ENCODE measurements at regions not wholly inside any gene's neighbourhood (a gene's known extent, or its start where the extent isn't known, plus 50 kb on each side); places are given as distances from the start of the nearest gene placed in this dataset.

DNA sequence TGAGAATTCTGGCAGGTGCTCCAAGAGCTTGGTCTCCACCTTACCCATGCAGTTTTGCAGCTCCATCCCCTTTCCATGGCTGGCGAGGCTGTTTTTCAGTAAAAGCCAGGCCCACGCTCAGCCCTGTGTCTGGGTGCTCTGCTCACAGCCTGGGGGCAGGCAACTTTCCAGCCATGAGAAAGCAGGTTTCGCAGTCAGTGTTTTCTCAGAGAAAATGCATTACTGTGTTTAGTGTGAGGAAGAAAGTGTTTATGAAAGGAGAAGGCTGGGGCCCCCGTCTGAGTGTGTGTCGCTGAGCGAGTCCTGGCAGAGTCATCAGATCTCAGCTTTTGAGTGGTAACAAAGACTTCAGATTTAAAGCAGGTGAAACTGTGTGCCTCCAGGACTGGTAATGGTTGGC lies 248.1 kb downstream of the IRX1 start:
- Histone ChIP-seq H3K27ac (ENCODE audit: low read depth, low read length) (no peak overlapping the region), H2AFZ (ENCODE audit: low read length, unreplicated experiment) (no peak overlapping the region), H3K4me3 (ENCODE audit: low read depth, low read length) (no peak overlapping the region), H3K27me3 (ENCODE audit: insufficient read depth, low read length) (no peaks in the 10 kb centered on the region), H3K79me2 (ENCODE audit: control insufficient read depth, insufficient read depth, low read length, unreplicated experiment) (no peaks in the 10 kb centered on the region), H3K4me1 (ENCODE audit: control insufficient read depth, insufficient read depth, low read length, unreplicated experiment) (no peaks in the 10 kb centered on the region), H3K36me3 (ENCODE audit: insufficient read depth, low read length) (no peaks in the 10 kb centered on the region)

DNA sequence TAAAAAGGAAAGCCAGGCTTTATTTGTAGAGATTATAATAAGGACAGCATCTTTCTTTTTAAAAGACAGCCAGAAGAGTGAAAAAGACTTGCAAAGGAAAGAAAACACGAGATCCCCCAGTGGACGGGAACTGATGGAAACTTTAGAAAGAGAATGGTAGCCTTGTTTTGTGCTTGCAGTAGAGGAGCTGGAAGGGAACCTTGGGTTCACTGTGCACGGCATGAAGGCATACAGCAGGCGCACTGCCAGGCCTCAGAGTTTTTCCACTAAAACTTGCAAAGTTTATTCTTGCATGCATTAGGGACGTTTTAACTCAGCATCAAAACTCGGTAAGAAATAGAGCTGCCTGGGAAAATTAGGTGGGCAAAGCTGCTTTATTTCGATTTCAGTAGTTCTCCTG lies 248.6 kb downstream of the IRX1 start:
- H2AFZ ChIP-seq (ENCODE audit: low read length, unreplicated experiment) = no peak overlapping the region

DNA sequence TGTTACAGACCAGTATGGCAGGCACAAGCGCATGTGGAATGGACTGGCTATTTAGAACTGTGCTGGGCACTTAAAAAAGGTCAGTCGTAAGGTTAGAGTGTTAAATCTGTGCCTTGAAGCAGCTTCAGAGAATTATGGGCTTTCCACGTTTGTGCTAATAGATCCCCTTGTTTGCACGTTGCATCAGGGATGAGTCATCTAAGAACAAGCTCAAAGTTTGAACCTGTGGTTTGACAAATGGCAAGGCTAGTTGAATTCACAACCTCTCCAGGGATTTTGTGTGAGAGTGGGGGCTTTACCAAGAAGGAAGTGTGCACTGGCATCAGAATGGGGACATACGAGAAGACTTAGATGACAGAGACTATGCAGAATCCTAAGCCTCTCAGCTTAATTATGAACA lies 249.6 kb downstream of the IRX1 start:
- H3K36me3 ChIP-seq (ENCODE audit: insufficient read depth, low read length) = no peaks in the 10 kb centered on the region
- H3K4me1 ChIP-seq (ENCODE audit: control insufficient read depth, insufficient read depth, low read length, unreplicated experiment) = no peaks in the 10 kb centered on the region
- no peak overlapping the region for H3K4me3 ChIP-seq (ENCODE audit: low read depth, low read length)
- H3K79me2 ChIP-seq (ENCODE audit: control insufficient read depth, insufficient read depth, low read length, unreplicated experiment) = no peaks in the 10 kb centered on the region
- H3K27ac ChIP-seq (ENCODE audit: low read depth, low read length) = no peak overlapping the region
- H3K27me3 ChIP-seq (ENCODE audit: insufficient read depth, low read length) = no peaks in the 10 kb centered on the region
- H2AFZ ChIP-seq (ENCODE audit: low read length, unreplicated experiment) = no peak overlapping the region

More for the DNA sequence above, 248.6 kb downstream of the IRX1 start:
- no peaks in the 10 kb centered on the region for H3K27me3 ChIP-seq (ENCODE audit: insufficient read depth, low read length)
- H3K36me3 ChIP-seq (ENCODE audit: insufficient read depth, low read length) = no peaks in the 10 kb centered on the region
- H3K4me3 ChIP-seq (ENCODE audit: low read depth, low read length) = no peak overlapping the region
- no peak overlapping the region for H3K27ac ChIP-seq (ENCODE audit: low read depth, low read length)
- no peaks in the 10 kb centered on the region for H3K79me2 ChIP-seq (ENCODE audit: control insufficient read depth, insufficient read depth, low read length, unreplicated experiment)
- no peaks in the 10 kb centered on the region for H3K4me1 ChIP-seq (ENCODE audit: control insufficient read depth, insufficient read depth, low read length, unreplicated experiment)

DNA sequence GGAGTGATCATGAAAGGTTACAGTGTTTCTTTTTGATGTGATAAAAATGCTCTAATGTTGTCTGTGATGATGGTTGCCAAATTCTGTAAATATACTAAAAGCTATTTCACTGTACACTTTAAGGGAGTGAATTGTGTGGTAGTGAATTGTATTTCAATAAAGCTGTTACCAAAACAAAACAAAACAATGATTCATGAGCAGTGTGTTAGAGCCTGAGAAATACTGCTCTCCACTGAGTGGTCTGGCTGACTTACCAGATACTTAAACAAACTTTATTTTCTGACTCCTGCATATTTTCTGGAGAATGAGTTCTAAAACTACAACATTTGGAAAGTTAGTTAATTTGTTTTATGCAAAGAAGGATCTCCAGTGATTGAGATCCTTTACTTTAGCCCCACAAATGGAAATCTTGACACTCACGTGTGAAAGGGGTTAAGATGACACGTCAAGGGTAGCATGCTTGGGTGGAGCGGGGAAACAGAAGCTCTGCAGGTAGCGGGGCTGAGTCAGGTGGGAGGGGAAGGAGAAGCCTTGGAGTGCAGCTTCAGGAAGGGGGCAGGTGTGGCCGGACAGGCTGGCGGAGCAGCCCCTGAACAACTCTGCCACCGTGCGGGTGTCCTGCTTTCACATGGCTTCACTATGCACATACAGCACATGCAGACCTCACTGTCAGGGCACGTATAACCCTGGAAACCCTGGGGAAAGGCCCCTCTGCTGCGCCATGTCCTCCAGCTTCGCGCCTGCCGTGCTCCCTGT lies 256.7 kb downstream of the IRX1 start:
- Histone ChIP-seq H3K27ac (ENCODE audit: low read depth, low read length) (no peak overlapping the region), H3K36me3 (ENCODE audit: insufficient read depth, low read length) (no peaks in the 10 kb centered on the region)

DNA sequence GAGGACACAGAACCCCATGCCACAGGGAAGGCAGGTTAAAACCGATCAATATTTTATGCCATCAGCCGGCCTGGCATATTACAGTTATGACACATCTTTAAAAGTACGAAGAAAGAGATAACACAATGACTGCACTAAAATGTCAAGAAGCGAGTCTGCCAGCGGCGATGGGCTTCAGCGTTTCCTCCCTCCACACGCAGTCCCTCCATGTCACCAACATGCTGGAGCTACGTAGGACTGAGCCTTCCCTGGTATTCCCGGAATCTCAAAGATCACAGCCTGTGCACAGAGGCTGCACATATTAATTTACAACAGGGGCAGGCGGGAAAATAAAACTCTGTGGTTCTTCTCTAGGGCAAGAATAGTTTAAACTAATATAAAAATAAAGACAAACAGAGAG lies 257.7 kb downstream of the IRX1 start:
- H3K27ac ChIP-seq (ENCODE audit: low read depth, low read length) = no peak overlapping the region
- no peaks in the 10 kb centered on the region for H3K79me2 ChIP-seq (ENCODE audit: control insufficient read depth, insufficient read depth, low read length, unreplicated experiment)
- no peaks in the 10 kb centered on the region for H3K4me1 ChIP-seq (ENCODE audit: control insufficient read depth, insufficient read depth, low read length, unreplicated experiment)
- H3K27me3 ChIP-seq (ENCODE audit: insufficient read depth, low read length) = no peaks in the 10 kb centered on the region
- H2AFZ ChIP-seq (ENCODE audit: low read length, unreplicated experiment) = no peak overlapping the region
- no peaks in the 10 kb centered on the region for H3K36me3 ChIP-seq (ENCODE audit: insufficient read depth, low read length)
- H3K4me3 ChIP-seq (ENCODE audit: low read depth, low read length) = no peak overlapping the region

More for the DNA sequence above, 256.7 kb downstream of the IRX1 start:
- Histone ChIP-seq H3K27me3 (ENCODE audit: insufficient read depth, low read length) (no peaks in the 10 kb centered on the region), H2AFZ (ENCODE audit: low read length, unreplicated experiment) (no peak overlapping the region), H3K4me3 (ENCODE audit: low read depth, low read length) (no peak overlapping the region), H3K4me1 (ENCODE audit: control insufficient read depth, insufficient read depth, low read length, unreplicated experiment) (no peaks in the 10 kb centered on the region), H3K79me2 (ENCODE audit: control insufficient read depth, insufficient read depth, low read length, unreplicated experiment) (no peaks in the 10 kb centered on the region)

DNA sequence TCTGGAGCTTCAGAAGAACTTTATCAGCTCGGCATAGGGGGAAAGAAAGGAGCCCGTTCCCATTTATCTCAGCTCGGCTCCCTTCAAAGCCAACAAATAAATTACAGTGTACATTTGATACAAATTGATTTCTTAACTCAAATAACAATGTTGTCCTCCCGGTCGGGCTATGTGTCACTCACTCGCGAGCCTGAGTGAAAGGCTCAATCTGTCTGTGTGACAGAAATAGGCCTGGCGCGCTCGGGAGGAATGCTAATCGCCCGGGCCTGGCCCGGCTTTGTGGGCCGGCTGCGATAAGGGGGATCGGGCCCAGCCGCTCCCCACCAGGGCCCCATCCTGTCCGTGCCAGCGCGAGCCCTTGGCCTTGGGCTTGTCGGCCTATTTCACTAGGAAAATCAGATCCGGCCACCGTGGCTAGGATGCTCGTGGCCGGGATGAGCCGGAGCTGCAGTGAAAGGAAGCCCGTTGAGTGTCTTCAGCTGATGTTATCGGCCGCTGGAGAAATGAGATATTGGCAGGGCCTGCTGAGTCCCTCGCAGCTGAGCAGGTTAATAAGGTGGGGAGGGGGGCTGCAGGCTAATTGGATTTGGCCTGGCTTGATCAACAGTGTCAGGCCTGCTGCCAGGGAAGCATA lies 258.7 kb downstream of the IRX1 start:
- Histone ChIP-seq H3K27ac (ENCODE audit: low read depth, low read length) (no peak overlapping the region), H3K27me3 (ENCODE audit: insufficient read depth, low read length) (no peaks in the 10 kb centered on the region), H3K36me3 (ENCODE audit: insufficient read depth, low read length) (no peaks in the 10 kb centered on the region), H3K4me3 (ENCODE audit: low read depth, low read length) (no peak overlapping the region), H3K79me2 (ENCODE audit: control insufficient read depth, insufficient read depth, low read length, unreplicated experiment) (no peaks in the 10 kb centered on the region), H2AFZ (ENCODE audit: low read length, unreplicated experiment) (no peak overlapping the region), H3K4me1 (ENCODE audit: control insufficient read depth, insufficient read depth, low read length, unreplicated experiment) (no peaks in the 10 kb centered on the region)

DNA sequence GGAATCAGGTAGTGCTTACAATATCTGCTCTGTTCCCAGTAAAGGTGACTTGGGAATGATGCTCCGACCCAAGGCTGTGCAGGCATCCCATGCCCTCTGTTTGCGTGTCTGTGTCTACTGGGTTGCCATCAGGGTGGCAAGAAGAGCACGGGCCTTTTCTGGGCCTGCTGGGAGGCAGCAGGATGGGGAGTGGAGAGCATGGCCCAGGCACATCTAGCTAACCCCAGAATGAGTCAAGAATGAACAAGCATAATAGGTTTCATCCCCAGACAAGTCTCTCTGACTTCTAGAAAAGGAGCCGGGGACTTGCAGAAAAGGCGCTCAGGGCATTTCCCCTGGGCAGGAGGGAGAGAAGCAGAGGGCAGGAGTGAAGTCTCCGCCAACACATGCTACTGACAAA lies 260.4 kb downstream of the IRX1 start:
- Histone ChIP-seq H3K36me3 (ENCODE audit: insufficient read depth, low read length) (no peaks in the 10 kb centered on the region), H2AFZ (ENCODE audit: low read length, unreplicated experiment) (no peak overlapping the region), H3K27me3 (ENCODE audit: insufficient read depth, low read length) (no peaks in the 10 kb centered on the region), H3K79me2 (ENCODE audit: control insufficient read depth, insufficient read depth, low read length, unreplicated experiment) (no peaks in the 10 kb centered on the region), H3K4me1 (ENCODE audit: control insufficient read depth, insufficient read depth, low read length, unreplicated experiment) (no peaks in the 10 kb centered on the region), H3K4me3 (ENCODE audit: low read depth, low read length) (no peak overlapping the region), H3K27ac (ENCODE audit: low read depth, low read length) (no peak overlapping the region)

DNA sequence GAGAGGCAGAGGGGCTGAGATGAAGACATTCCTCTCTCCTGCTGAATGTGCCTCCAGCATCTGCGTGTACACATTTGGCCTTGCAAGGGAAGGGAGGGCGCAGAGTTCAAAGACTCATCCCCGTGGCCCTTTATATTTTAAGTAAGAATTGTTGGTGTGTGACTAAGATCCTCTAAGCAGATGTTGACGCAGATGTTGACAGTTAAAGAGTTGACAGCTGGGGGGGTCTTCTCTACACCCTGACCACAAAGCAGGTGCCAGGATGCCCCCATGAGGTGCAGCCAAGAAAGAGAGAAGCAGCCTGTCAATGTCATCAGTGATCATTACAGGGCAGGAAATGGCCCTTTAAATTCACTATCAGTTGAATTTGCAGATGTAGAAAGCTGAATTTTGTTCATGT lies 262.9 kb downstream of the IRX1 start:
- no peak overlapping the region for H2AFZ ChIP-seq (ENCODE audit: low read length, unreplicated experiment)
- no peaks in the 10 kb centered on the region for H3K36me3 ChIP-seq (ENCODE audit: insufficient read depth, low read length)
- H3K4me1 ChIP-seq (ENCODE audit: control insufficient read depth, insufficient read depth, low read length, unreplicated experiment) = no peaks in the 10 kb centered on the region
- H3K4me3 ChIP-seq (ENCODE audit: low read depth, low read length) = no peak overlapping the region
- H3K27ac ChIP-seq (ENCODE audit: low read depth, low read length) = no peak overlapping the region
- no peaks in the 10 kb centered on the region for H3K79me2 ChIP-seq (ENCODE audit: control insufficient read depth, insufficient read depth, low read length, unreplicated experiment)
- H3K27me3 ChIP-seq (ENCODE audit: insufficient read depth, low read length) = no peaks in the 10 kb centered on the region

DNA sequence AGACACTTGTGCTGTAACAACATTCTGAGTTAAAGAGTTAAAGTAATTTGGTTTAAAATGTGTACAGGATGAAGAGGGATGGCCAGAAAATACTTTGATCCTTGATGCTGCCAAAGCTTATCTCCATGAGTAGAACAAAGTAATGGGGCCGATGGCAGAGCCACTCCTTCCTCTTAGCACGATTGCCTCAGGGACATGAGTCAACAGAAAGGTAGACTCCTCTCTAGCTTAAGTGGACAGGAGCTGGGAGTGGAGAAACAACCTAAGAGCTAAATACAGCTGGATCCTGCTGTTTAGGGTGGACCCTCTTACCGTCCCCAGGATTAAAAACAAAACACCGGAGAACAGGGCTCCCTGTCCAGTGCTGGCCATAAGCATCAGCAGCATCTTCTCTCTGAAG lies 267.3 kb downstream of the IRX1 start:
- H3K27me3 ChIP-seq (ENCODE audit: insufficient read depth, low read length) = no peaks in the 10 kb centered on the region
- no peak overlapping the region for H2AFZ ChIP-seq (ENCODE audit: low read length, unreplicated experiment)
- no peak overlapping the region for H3K4me3 ChIP-seq (ENCODE audit: low read depth, low read length)

DNA sequence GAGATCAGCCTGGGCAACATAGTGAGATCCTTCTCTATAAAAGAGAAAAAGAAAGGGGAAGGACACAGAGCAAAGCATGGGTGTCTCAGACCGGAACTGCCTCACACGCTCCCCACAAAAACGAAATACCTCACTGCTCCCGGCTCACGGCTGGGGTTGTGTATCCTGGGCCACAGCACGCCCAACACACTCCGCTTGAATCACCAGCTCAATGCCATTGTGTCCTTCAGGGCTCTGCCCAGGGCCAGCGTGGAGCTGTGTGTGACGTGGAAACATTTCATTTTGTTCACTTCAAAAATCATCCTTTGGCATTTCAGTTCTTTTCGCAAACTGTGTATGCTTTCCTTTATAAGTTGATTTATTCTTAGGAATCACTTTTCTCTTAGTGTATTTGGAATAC lies 279.5 kb downstream of the IRX1 start:
- Histone ChIP-seq H3K4me3 (ENCODE audit: low read depth, low read length) (no peak overlapping the region), H3K4me1 (ENCODE audit: control insufficient read depth, insufficient read depth, low read length, unreplicated experiment) (no peaks in the 10 kb centered on the region), H3K36me3 (ENCODE audit: insufficient read depth, low read length) (no peaks in the 10 kb centered on the region), H2AFZ (ENCODE audit: low read length, unreplicated experiment) (no peak overlapping the region), H3K27ac (ENCODE audit: low read depth, low read length) (no peak overlapping the region), H3K79me2 (ENCODE audit: control insufficient read depth, insufficient read depth, low read length, unreplicated experiment) (no peaks in the 10 kb centered on the region), H3K27me3 (ENCODE audit: insufficient read depth, low read length) (no peaks in the 10 kb centered on the region)

More for the DNA sequence above, 267.3 kb downstream of the IRX1 start:
- no peaks in the 10 kb centered on the region for H3K36me3 ChIP-seq (ENCODE audit: insufficient read depth, low read length)
- no peak overlapping the region for H3K27ac ChIP-seq (ENCODE audit: low read depth, low read length)
- H3K4me1 ChIP-seq (ENCODE audit: control insufficient read depth, insufficient read depth, low read length, unreplicated experiment) = no peaks in the 10 kb centered on the region
- no peaks in the 10 kb centered on the region for H3K79me2 ChIP-seq (ENCODE audit: control insufficient read depth, insufficient read depth, low read length, unreplicated experiment)

DNA sequence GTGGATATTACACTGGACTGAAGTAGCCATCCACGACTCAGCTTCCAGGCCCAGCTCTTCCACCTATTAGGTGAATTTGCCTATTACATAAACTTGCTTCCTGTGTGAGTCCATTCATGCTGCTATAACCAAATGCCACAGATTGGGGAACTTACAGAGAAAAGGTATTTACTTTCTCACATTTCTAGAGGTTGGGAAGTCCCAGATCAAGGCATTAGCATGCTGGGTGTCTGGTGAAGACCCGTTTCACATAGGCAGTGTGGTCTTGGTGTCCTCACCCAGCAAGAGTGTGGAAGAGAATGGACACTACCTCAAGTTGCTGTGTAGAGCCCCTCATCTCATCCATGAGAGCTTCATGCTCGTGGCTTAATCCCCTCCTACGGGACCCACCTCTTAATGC lies 282.6 kb downstream of the IRX1 start:
- no peaks in the 10 kb centered on the region for H3K79me2 ChIP-seq (ENCODE audit: control insufficient read depth, insufficient read depth, low read length, unreplicated experiment)
- H3K4me3 ChIP-seq (ENCODE audit: low read depth, low read length) = no peak overlapping the region
- H2AFZ ChIP-seq (ENCODE audit: low read length, unreplicated experiment) = no peak overlapping the region
- no peaks in the 10 kb centered on the region for H3K4me1 ChIP-seq (ENCODE audit: control insufficient read depth, insufficient read depth, low read length, unreplicated experiment)
- no peaks in the 10 kb centered on the region for H3K27me3 ChIP-seq (ENCODE audit: insufficient read depth, low read length)
- H3K27ac ChIP-seq (ENCODE audit: low read depth, low read length) = no peak overlapping the region
- H3K36me3 ChIP-seq (ENCODE audit: insufficient read depth, low read length) = no peaks in the 10 kb centered on the region

Data from ACC112 (cell line).